ENCODE measurements at regions not wholly inside any gene's neighbourhood (a gene's known extent, or its start where the extent isn't known, plus 50 kb on each side); places are given as distances from the start of the nearest gene placed in this dataset.
A peak's percentile ranks its signal among the peaks of the same experiment; 100 is the strongest.

DNA sequence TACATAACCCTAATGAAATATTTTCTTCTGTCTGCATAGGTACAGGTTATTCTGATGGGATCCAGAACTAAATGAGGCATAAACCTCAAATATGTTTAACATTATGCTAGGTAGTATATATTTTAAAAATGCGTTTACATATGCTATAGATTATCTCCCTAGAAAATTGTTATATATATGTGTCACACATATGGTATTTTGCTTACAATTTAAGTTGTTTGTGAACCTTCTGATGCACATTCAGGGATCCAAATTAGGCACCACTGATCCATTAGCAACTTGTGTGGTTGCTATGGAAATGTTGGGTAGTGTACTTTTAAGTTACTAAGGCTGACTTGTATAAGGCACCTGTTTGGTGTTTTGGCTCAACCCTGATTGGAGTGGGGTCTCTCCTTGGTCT is 456.7 kb downstream of the AEBP2 start:
- Histone ChIP-seq H2AK5ac (ENCODE audit: low read depth, low read length) (no peak overlapping the region), H3K27me3 (ENCODE audit: control insufficient read depth in 3 of 3, insufficient read depth in 3 of 3, low read depth in 1 of 3, low read length in 3 of 3) (no peaks in the 10 kb centered on the region), H3K4me1 (ENCODE audit: control insufficient read depth in 2 of 2, insufficient read depth in 1 of 2, low read depth in 1 of 2, low read length in 2 of 2) (no peaks in the 10 kb centered on the region), H4K91ac (ENCODE audit: low read depth, low read length, poor library complexity) (no peak overlapping the region), H3K4ac (ENCODE audit: low read length) (no peak overlapping the region), H3K36me3 (replicated peaks in 1 of 2; ENCODE audit: control insufficient read depth in 2 of 2, insufficient read depth in 2 of 2, low read length in 2 of 2) (no peaks in the 10 kb centered on the region), H3K27ac (replicated peaks; ENCODE audit: low read length) (no peak overlapping the region), H2BK5ac (ENCODE audit: low read length) (no peak overlapping the region), H3K18ac (ENCODE audit: low read length) (no peak overlapping the region), H3K4me2 (ENCODE audit: insufficient read depth, low read length, poor library complexity, severe bottlenecking) (no peak overlapping the region), H2BK12ac (ENCODE audit: low read length) (no peak overlapping the region), H3K9me3 (replicated peaks in 1 of 2; ENCODE audit: control insufficient read depth in 2 of 2, insufficient read depth in 1 of 2, low read depth in 1 of 2, low read length in 2 of 2) (no peaks in the 10 kb centered on the region), H3K4me3 (ENCODE audit: low read length in 2 of 2) (no peak overlapping the region), H4K8ac (ENCODE audit: low read depth, low read length) (no peak overlapping the region), H3K9ac (ENCODE audit: low read depth, low read length, poor library complexity) (no peak overlapping the region), H2BK120ac (ENCODE audit: low read depth, low read length) (no peak overlapping the region), H3K23ac (ENCODE audit: low read depth, low read length, poor library complexity) (no peak overlapping the region), H2AFZ (ENCODE audit: low read length) (no peak overlapping the region), H3K79me1 (ENCODE audit: low read depth, low read length) (no peaks in the 10 kb centered on the region), H3K14ac (ENCODE audit: low read length) (no peak overlapping the region), H2BK15ac (ENCODE audit: low read length) (no peak overlapping the region)
- WGBS, 2 donors (ENCODE audit: extremely low coverage in 2 of 2, insufficient read length in 2 of 2, insufficient replicate concordance in 1 of 2): no CpG with 5 or more reads among the region's 1 CpG
- DNase-seq (ENCODE audit: low spot score): no peak

DNA sequence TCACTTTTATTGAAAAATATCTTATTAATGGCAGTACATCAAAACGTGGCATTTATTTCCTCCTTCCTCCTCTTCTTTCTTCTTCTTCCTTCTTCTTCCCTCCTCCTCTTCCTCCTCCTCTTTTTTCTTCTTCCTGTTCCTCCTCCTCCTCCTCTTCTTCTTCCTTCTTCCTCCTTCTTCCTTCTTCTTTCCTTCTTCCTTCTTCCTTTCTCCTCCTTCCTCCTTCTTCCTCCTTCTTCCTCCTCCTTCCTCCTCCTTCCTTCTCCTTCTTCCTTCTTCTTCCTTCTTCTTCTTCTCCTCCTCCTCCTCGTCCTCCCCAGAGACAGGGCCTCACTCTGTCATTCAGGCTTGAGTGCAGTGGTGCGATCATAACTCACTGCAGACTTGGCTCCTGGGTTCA is 457.2 kb downstream of the AEBP2 start:
- H3K18ac ChIP-seq (ENCODE audit: low read length): peak overlapping the region; percentile 35
- H3K36me3 ChIP-seq (replicated peaks in 1 of 2; ENCODE audit: control insufficient read depth in 2 of 2, insufficient read depth in 2 of 2, low read length in 2 of 2): no peaks in the 10 kb centered on the region
- H3K9me3 ChIP-seq (replicated peaks in 1 of 2; ENCODE audit: control insufficient read depth in 2 of 2, insufficient read depth in 1 of 2, low read depth in 1 of 2, low read length in 2 of 2): no peaks in the 10 kb centered on the region

DNA sequence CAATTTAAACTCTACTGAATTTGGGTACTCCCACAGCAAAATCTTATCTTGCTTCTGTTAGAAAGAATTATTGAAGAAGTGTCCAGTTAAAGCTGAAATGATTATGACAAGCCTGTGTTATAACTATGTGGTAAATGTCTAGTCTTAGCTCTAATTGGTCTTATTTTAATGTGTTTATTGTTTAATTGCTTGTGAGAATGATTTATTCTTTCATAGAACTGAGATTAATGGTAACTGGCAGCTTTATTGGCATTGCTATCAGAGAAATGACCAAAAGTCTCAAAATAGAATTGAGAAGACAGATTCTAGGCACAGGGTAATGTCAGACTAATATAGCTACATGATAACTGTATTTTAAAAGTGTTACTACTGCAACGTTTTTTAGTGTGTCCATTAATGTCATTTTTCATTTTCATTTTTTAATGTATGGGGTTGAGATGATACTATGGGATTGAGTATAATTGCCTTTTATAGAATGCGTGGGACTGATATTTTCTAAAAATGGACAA is 458.7 kb downstream of the AEBP2 start:
- Histone ChIP-seq H3K4ac (ENCODE audit: low read length) (no peak overlapping the region), H3K4me2 (ENCODE audit: insufficient read depth, low read length, poor library complexity, severe bottlenecking) (no peak overlapping the region), H2BK5ac (ENCODE audit: low read length) (no peak overlapping the region), H2AK5ac (ENCODE audit: low read depth, low read length) (no peak overlapping the region), H3K9me3 (replicated peaks in 1 of 2; ENCODE audit: control insufficient read depth in 2 of 2, insufficient read depth in 1 of 2, low read depth in 1 of 2, low read length in 2 of 2) (no peaks in the 10 kb centered on the region), H2BK12ac (ENCODE audit: low read length) (no peak overlapping the region), H3K36me3 (replicated peaks in 1 of 2; ENCODE audit: control insufficient read depth in 2 of 2, insufficient read depth in 2 of 2, low read length in 2 of 2) (no peaks in the 10 kb centered on the region), H3K14ac (ENCODE audit: low read length) (no peak overlapping the region), H3K27ac (replicated peaks; ENCODE audit: low read length) (no peak overlapping the region), H3K27me3 (ENCODE audit: control insufficient read depth in 3 of 3, insufficient read depth in 3 of 3, low read depth in 1 of 3, low read length in 3 of 3) (no peaks in the 10 kb centered on the region), H4K8ac (ENCODE audit: low read depth, low read length) (no peak overlapping the region), H3K18ac (ENCODE audit: low read length) (no peak overlapping the region), H2BK120ac (ENCODE audit: low read depth, low read length) (no peak overlapping the region), H4K91ac (ENCODE audit: low read depth, low read length, poor library complexity) (no peak overlapping the region), H3K9ac (ENCODE audit: low read depth, low read length, poor library complexity) (no peak overlapping the region), H3K79me1 (ENCODE audit: low read depth, low read length) (no peaks in the 10 kb centered on the region), H2BK15ac (ENCODE audit: low read length) (no peak overlapping the region), H3K4me3 (ENCODE audit: low read length in 2 of 2) (no peak overlapping the region), H3K4me1 (ENCODE audit: control insufficient read depth in 2 of 2, insufficient read depth in 1 of 2, low read depth in 1 of 2, low read length in 2 of 2) (no peaks in the 10 kb centered on the region), H2AFZ (ENCODE audit: low read length) (no peak overlapping the region), H3K23ac (ENCODE audit: low read depth, low read length, poor library complexity) (no peak overlapping the region)
- WGBS, 2 donors (ENCODE audit: extremely low coverage in 2 of 2, insufficient read length in 2 of 2, insufficient replicate concordance in 1 of 2): no CpG with 5 or more reads among the region's 2 CpGs
- no peak for DNase-seq (ENCODE audit: low spot score)

More for the DNA sequence above, 457.2 kb downstream of the AEBP2 start:
- no peak for DNase-seq (ENCODE audit: low spot score)
- no peak overlapping the region for H2BK12ac ChIP-seq (ENCODE audit: low read length)
- H3K9ac ChIP-seq (ENCODE audit: low read depth, low read length, poor library complexity): no peak overlapping the region
- no peak overlapping the region for H2BK5ac ChIP-seq (ENCODE audit: low read length)
- H2BK15ac ChIP-seq (ENCODE audit: low read length): no peak overlapping the region
- no peak overlapping the region for H2AFZ ChIP-seq (ENCODE audit: low read length)
- H4K91ac ChIP-seq (ENCODE audit: low read depth, low read length, poor library complexity): no peak overlapping the region
- no CpG with 5 or more reads among the region's 3 CpGs for WGBS, 2 donors (ENCODE audit: extremely low coverage in 2 of 2, insufficient read length in 2 of 2, insufficient replicate concordance in 1 of 2)
- H3K4me1 ChIP-seq (ENCODE audit: control insufficient read depth in 2 of 2, insufficient read depth in 1 of 2, low read depth in 1 of 2, low read length in 2 of 2): no peaks in the 10 kb centered on the region
- H3K4ac ChIP-seq (ENCODE audit: low read length): no peak overlapping the region
- H3K79me1 ChIP-seq (ENCODE audit: low read depth, low read length): no peaks in the 10 kb centered on the region
- H3K4me2 ChIP-seq (ENCODE audit: insufficient read depth, low read length, poor library complexity, severe bottlenecking): no peak overlapping the region
- H3K14ac ChIP-seq (ENCODE audit: low read length): no peak overlapping the region
- H4K8ac ChIP-seq (ENCODE audit: low read depth, low read length): peak overlapping the region; percentile 82
- no peak overlapping the region for H3K23ac ChIP-seq (ENCODE audit: low read depth, low read length, poor library complexity)
- no peak overlapping the region for H2AK5ac ChIP-seq (ENCODE audit: low read depth, low read length)
- H3K27me3 ChIP-seq (ENCODE audit: control insufficient read depth in 3 of 3, insufficient read depth in 3 of 3, low read depth in 1 of 3, low read length in 3 of 3): no peaks in the 10 kb centered on the region
- H2BK120ac ChIP-seq (ENCODE audit: low read depth, low read length): no peak overlapping the region
- no peak overlapping the region for H3K27ac ChIP-seq (replicated peaks; ENCODE audit: low read length)
- H3K4me3 ChIP-seq (ENCODE audit: low read length in 2 of 2): no peak overlapping the region

DNA sequence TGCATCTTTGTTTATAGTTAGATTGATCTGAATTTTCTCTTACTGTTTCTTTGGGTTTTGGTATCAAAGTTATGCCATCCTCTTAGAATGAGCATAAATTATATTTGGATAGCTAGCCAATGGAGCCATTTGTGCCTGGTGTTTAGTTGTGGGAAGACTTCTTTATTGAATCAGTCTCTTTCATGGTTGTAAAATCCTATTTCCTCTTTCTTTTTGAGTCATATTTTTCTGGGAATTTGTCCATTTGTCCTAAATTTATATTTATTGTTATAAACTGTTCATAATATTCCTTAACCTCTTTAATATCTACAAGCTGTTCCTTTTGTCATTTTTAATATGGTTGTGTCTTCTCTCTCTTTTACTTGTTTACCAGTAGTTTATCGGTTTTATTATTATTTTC is 462.5 kb downstream of the AEBP2 start:
- Histone ChIP-seq H3K4me2 (ENCODE audit: insufficient read depth, low read length, poor library complexity, severe bottlenecking) (no peak overlapping the region), H3K9me3 (replicated peaks in 1 of 2; ENCODE audit: control insufficient read depth in 2 of 2, insufficient read depth in 1 of 2, low read depth in 1 of 2, low read length in 2 of 2) (no peaks in the 10 kb centered on the region), H3K27ac (replicated peaks; ENCODE audit: low read length) (no peak overlapping the region), H2BK5ac (ENCODE audit: low read length) (no peak overlapping the region), H4K91ac (ENCODE audit: low read depth, low read length, poor library complexity) (no peak overlapping the region), H2AFZ (ENCODE audit: low read length) (no peak overlapping the region), H2BK120ac (ENCODE audit: low read depth, low read length) (no peak overlapping the region), H3K18ac (ENCODE audit: low read length) (no peak overlapping the region), H3K4me3 (ENCODE audit: low read length in 2 of 2) (no peak overlapping the region), H2AK5ac (ENCODE audit: low read depth, low read length) (no peak overlapping the region), H3K14ac (ENCODE audit: low read length) (no peak overlapping the region), H2BK15ac (ENCODE audit: low read length) (no peak overlapping the region), H3K23ac (ENCODE audit: low read depth, low read length, poor library complexity) (no peak overlapping the region), H3K4ac (ENCODE audit: low read length) (no peak overlapping the region), H3K4me1 (ENCODE audit: control insufficient read depth in 2 of 2, insufficient read depth in 1 of 2, low read depth in 1 of 2, low read length in 2 of 2) (peaks cover 0 to 2% of the 10 kb centered on the region in 2 donors), H3K79me1 (ENCODE audit: low read depth, low read length) (no peaks in the 10 kb centered on the region), H3K36me3 (replicated peaks in 1 of 2; ENCODE audit: control insufficient read depth in 2 of 2, insufficient read depth in 2 of 2, low read length in 2 of 2) (no peaks in the 10 kb centered on the region), H3K27me3 (ENCODE audit: control insufficient read depth in 3 of 3, insufficient read depth in 3 of 3, low read depth in 1 of 3, low read length in 3 of 3) (no peaks in the 10 kb centered on the region), H4K8ac (ENCODE audit: low read depth, low read length) (no peak overlapping the region), H3K9ac (ENCODE audit: low read depth, low read length, poor library complexity) (no peak overlapping the region), H2BK12ac (ENCODE audit: low read length) (no peak overlapping the region)
- no peak for DNase-seq (ENCODE audit: low spot score)
- no CpG with 5 or more reads among the region's 1 CpG for WGBS, 2 donors (ENCODE audit: extremely low coverage in 2 of 2, insufficient read length in 2 of 2, insufficient replicate concordance in 1 of 2)
